ENCODE measurements at regions not wholly inside any gene's neighbourhood (a gene's known extent, or its start where the extent isn't known, plus 50 kb on each side); places are given as distances from the start of the nearest gene placed in this dataset.
A peak's percentile ranks its signal among the peaks of the same experiment; 100 is the strongest.
"Not testable (repeated sequence)": the region's sequence is repeated elsewhere in the genome, so short reads cannot be mapped to it uniquely, and the experiment has no call there.

DNA sequence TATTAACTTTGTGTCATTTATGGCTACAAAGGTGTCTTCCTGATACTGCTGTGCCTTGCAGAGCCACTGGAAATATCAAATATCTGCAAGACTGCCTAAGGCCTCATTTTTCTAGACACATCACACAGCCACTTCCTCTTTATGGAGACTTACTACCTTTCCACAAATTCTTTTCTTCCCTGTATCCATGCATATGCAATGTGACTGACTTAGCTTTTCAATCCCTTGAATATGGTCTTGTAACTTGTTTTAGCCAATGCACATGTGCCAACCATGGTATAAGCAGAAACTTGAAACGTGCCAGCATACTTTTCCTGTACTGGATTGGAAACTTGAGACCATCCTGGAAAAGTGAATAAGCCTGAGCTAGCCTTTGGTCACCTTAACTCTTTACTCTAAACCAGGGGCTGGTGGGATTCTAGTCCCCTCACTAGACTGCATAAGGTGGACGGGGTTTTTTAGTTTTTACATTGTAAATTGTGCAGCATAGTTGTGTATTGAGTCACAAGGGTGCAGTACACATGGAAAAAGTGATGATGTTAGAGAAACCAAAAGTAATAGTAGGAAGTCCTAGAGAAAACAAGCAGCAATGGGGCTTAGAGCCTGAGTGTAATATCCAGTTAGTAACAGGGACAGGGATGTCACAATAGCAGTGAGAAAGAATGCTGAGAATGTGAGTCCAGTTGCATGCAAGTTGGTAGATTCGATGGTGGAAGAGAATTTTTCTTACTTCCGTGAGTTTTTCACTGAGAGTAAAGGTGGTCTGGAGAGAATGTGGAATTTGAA lies 879.5 kb downstream of the SORCS1 start:
- no peak for DNase-seq

GRCh38 chr10:106280896-106281460 lies 883.5 kb downstream of the SORCS1 start:
- no peak for DNase-seq

DNA sequence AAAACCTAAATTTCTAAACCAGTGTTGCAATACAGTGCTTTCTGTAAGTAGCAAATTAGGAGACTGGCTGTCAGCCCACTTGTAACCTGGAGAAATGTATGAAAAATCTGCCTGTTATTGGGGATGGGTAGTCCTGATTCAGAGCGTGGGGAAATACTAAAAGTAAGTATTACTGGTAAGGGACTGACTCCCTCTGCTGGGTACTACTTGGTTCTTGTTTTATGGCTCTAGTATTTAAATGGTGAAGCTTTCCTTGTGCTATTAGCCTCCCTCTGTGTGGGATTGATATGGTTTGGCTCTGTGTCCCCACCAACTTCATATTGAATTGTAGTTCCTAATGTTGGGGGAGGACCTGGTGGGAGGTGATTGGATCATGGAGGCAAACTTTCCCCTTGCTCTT lies 886.1 kb downstream of the SORCS1 start:
- no peak for DNase-seq

DNA sequence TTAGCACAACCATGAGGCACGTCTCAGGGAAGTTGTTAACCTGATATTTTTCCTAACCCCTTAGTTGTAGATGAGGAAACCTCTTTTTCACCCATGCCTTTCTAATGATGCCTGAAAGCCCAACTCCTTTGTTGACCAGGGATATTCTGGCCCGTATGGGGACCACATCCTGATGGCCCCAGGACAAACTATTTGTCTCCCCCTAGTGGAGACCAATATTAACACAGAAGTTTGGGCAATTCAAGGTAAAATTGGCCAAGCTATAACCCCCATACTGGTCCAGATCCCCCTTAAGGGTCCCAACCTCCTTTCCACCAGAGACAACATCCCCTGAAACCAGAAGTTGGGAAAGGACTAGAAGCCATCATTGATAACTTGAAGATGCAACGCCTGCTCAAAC lies 893.3 kb downstream of the SORCS1 start:
- DNase-seq, result no peak

- no peak for DNase-seq
Measured at GRCh38 chr10:106268000-106268399, 896.5 kb downstream of the SORCS1 start.

GRCh38 chr10:106267591-106267990 lies 896.9 kb downstream of the SORCS1 start:
- DNase-seq, result no peak

DNA sequence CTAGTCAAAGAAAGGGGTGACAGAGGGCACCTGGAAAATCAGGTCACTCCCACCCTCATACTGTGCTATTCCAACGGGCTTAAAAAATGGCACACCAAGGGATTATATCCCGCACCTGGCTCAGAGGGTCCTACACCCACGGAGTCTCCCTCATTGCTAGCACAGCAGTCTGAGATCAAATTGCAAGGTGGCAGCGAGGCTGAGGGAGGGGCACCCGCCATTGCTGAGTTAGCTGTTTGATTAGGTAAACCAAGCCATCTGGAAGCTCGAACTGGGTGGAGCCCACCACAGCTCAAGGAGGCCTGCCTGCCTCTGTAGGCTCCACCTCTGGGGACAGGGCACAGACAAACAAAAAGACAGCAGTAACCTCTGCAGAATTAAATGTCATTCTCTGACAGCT lies 907.1 kb downstream of the SORCS1 start:
- not testable (repeated sequence) for DNase-seq

DNA sequence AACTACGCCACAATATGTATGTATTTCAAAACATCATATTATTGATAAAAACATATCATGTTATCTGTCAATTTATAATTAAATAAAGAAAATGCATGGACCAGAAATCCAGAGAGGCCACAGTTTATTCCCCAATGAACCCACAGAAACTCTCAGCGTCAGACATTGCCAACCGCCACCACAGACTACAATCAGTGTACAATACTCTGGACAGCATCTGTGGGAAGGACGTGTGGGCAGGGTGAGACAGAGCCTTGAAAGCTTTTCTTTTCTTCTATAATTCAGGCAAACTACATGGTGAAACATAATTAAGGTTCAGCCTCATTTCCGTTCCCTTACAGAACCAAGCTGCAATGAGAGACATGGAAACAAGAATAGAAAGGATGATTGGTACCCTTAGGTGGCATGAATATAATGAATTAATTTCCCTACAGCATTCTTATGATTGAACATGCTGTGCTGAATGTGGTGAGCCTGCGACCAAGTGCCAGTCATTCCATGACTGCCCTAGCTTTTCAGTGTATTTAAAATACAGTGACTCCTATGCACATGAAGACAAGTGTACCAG lies 909.3 kb downstream of the SORCS1 start:
- no peak for DNase-seq

DNA sequence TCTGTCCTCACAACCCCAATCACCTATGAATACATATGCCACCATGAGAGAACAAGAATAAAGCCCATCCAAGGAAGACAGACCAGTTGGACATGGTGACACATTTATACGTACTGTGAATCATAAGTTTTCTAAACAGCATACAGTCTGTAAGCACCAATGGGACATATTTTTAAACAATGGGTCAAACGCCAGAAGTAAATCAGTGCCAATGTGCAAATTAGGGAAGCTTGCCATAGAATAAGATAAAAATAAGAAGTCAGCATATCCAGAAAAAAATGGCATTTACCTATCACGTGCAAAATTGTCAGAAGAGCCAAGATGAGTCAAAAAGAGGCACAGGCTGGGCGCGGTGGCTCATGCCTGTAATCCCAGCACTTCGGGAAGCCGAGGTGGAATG lies 910.4 kb downstream of the SORCS1 start:
- DNase-seq, result no peak

DNA sequence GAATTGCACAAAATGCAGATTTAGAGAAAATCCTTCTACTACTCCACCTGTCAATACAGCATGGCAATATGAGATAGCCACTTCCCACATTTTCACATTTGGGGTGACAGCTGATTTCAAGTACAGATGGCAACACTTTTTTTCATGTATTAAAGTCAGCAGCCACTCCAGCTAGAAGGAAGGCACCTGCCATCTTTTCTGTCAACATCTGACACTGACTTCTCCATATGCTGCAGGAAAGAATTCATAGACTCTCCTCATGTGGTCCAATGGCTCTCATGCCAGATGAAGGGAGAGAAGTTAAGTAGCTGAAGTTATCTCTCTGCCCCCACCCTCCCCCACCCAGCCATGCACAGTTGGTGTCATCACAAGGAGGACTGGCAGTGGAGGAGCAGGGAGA lies 912.0 kb downstream of the SORCS1 start:
- DNase-seq, result no peak

DNA sequence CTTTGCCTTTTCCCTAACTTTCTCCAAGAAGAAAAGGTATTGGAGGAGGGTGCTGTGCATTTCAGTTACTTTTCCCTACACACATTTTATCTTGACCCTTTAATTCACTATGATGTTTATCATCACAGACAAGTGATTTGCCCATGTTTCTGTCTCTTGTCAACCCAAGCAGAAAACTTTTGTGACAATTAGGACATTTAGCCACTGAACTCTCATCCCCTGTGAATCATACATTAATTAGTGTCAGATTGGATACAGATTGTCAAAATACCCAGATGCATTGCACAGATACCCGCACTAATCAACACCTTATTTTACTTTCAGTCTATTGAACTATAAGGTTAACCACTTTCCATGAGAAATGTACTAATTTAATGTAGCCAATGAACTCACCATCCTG lies 912.9 kb downstream of the SORCS1 start:
- no peak for DNase-seq

GRCh38 chr10:106242301-106242700 lies 922.2 kb downstream of the SORCS1 start:
- DNase-seq, result no peak

- DNase-seq, result no peak
Measured at GRCh38 chr10:106226828-106227227, 937.7 kb downstream of the SORCS1 start.

GRCh38 chr10:106226142-106226541 lies 938.4 kb downstream of the SORCS1 start:
- no peak for DNase-seq

DNA sequence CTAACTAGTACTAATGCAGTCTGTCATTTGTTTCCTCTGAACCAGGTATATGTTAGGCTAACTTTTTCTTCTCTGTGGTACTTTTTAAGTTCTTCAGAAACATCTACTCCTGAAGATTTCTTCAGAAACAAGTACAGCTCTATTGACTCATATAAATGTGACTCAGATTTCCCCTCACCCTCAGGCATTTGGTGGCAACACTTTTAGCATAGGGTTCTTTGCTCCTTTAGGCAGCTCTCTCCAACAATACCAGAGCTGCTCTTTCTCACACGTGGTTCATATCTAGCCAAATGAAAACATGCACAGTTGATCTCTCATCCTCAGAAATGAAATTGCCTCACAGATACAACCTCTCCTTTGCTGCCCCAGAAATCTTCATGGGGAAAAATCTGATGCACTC lies 939.8 kb downstream of the SORCS1 start:
- DNase-seq, result no peak

DNA sequence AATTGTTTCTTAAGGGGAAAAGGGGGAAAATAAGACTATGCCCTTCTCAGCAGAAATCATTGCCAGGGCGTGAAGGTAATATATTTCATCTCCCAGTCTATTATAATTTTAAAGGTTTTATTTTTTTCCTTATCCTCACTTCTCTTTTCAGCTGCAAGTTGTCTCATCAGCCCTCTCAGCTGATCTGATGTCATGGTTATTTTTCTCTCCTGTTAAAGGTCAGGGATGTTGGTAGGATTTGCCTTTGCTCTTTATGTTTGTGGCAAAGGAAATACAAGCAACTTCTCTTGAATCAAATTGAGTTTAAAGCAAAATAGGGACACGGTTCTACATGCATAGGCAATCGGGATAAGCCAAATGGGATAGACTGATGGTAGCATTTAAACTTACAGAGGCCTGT lies 946.9 kb downstream of the SORCS1 start:
- no peak for DNase-seq

DNA sequence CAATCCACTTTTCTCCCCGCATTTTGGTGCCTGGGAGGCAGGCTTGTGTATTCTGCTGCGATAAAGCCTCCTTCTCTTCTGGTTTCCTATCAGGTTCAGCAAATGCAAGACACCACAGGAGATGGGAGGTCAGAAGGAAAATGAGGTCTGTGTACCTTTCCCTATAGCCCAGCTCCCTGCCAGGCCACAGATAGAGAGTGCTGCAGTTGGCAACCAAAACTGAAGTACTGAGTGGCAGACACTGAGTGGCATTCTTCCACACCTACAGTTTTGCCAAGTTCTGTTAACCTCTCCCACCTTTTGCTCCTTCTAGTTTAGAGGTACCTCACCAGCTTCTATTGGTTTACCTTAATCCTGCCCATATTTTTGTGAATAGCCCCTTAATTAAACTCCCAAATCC lies 948.4 kb downstream of the SORCS1 start:
- DNase-seq, result no peak

- no peak for DNase-seq
Measured at GRCh38 chr10:106214243-106214642, 950.3 kb downstream of the SORCS1 start.

DNA sequence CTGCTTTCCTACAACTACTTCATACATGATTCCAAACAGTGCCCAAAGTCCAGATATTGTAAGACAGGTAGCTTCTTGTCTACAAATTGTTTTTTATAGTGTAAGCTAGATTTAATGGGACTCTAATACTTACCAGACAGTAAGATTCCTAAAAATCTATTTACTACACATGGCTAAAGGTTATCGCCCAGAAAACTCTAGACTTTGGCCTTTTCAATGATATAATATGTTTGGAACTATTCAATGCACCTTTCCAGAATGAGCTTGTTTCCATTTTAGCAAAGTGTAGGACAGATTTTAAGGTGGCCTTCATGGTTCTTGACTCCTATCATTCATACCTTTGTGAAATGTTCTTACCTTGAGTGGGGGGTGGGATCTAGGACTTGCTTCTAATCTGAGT lies 951.0 kb downstream of the SORCS1 start:
- DNase-seq, result no peak

GRCh38 chr10:106198275-106198674 lies 966.2 kb downstream of the SORCS1 start:
- no peak for DNase-seq

DNA sequence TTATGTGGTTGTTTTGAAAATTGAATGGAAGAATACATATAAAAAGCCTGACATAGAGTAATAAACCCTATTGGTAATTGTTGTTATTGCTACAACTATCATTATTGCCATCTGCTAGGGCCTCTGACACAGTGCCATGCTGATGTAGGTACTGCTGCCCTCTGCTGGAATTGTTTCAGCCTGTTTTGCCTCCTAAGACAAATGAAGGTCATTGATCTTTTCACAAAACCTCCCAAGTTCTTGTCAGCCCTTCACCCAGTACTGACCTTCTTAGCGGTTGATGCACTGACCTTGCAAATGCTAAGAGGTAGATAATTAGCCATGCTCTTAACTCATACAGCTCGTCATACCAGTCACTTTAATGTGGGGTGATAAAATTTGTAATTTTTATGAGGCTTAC lies 975.2 kb downstream of the SORCS1 start:
- peak in 1 of 2 donors; percentile 11 for DNase-seq

DNA sequence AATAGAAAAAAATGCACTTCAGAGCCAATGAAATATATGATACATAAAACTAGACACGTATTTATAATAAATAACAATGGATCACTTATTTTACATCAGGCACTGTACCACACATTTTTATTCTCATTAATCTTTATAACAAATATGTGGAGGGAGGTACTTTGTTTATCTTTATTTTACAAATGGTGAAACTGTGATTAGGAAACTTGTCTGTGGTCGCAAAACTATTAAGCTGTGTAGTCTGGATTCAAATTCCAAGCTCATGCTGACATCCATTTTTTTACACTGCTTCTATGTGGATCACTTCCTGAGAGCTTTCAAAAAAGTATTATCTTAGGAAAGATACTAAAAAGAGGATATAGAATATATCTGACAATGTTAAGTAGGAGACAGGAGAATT lies 978.6 kb downstream of the SORCS1 start:
- no peak for DNase-seq

DNA sequence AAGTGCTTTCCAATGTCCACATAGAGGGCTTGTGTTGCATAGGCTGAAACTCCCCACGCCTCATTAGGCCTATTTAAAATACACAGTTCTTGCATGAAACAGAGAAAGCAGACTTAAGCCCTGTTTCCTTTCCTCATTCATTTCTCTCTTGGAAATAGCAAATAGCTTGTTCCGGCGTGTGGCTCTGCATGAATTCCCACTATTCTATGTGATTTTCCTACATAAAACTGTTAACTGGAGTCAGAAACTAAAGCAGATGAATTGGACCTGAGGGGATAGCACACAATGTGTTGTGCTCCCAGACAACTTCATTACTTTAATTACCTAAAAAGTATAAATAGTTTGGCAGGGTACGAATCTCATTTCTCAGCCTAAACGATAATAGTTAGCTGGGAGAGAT lies 981.5 kb downstream of the SORCS1 start:
- DNase-seq, result no peak

GRCh38 chr10:106182542-106182941 lies 982.0 kb downstream of the SORCS1 start:
- no peak for DNase-seq

GRCh38 chr10:106181501-106181900 lies 983.0 kb downstream of the SORCS1 start:
- DNase-seq, result no peak
